ENCODE measurements at regions not wholly inside any gene's neighbourhood (a gene's known extent, or its start where the extent isn't known, plus 50 kb on each side); places are given as distances from the start of the nearest gene placed in this dataset.

GRCh38 chr5:167160388-167160787 lies 1131.1 kb upstream of the WWC1 start:
- no peak for TF ChIP-seq CTCF (conservative IDR thresholded peaks at IDR 0.05; ENCODE audit: control insufficient read depth, insufficient read depth, low read depth, low read length)
- no peak for DNase-seq (ENCODE audit: low read depth)
- no peak overlapping the region for H3K4me3 ChIP-seq (ENCODE audit: control insufficient read depth, low read depth, low read length)

- TF ChIP-seq CTCF (conservative IDR thresholded peaks at IDR 0.05; ENCODE audit: control insufficient read depth, insufficient read depth, low read depth, low read length): no peak
- no peak overlapping the region for H3K4me3 ChIP-seq (ENCODE audit: control insufficient read depth, low read depth, low read length)
- no peak for DNase-seq (ENCODE audit: low read depth)
These were observed 1124.7 kb upstream of the WWC1 start for GRCh38 chr5:167166696-167167095.

- no peak overlapping the region for H3K4me3 ChIP-seq (ENCODE audit: control insufficient read depth, low read depth, low read length)
- TF ChIP-seq CTCF (conservative IDR thresholded peaks at IDR 0.05; ENCODE audit: control insufficient read depth, insufficient read depth, low read depth, low read length): no peak
- DNase-seq (ENCODE audit: low read depth): no peak
These were observed 1124.2 kb upstream of the WWC1 start for GRCh38 chr5:167167191-167167795.

- H3K4me3 ChIP-seq (ENCODE audit: control insufficient read depth, low read depth, low read length): no peak overlapping the region
- DNase-seq (ENCODE audit: low read depth): no peak
- no peak for TF ChIP-seq CTCF (conservative IDR thresholded peaks at IDR 0.05; ENCODE audit: control insufficient read depth, insufficient read depth, low read depth, low read length)
These were observed 1122.5 kb upstream of the WWC1 start for GRCh38 chr5:167168971-167169370.

GRCh38 chr5:167171056-167171455 lies 1120.4 kb upstream of the WWC1 start:
- DNase-seq (ENCODE audit: low read depth): no peak
- no peak for TF ChIP-seq CTCF (conservative IDR thresholded peaks at IDR 0.05; ENCODE audit: control insufficient read depth, insufficient read depth, low read depth, low read length)
- H3K4me3 ChIP-seq (ENCODE audit: control insufficient read depth, low read depth, low read length): no peak overlapping the region

- no peak for DNase-seq (ENCODE audit: low read depth)
- no peak overlapping the region for H3K4me3 ChIP-seq (ENCODE audit: control insufficient read depth, low read depth, low read length)
These were observed 1113.7 kb upstream of the WWC1 start for GRCh38 chr5:167177736-167178135.

More at GRCh38 chr5:167177736-167178135, 1113.7 kb upstream of the WWC1 start:
- TF ChIP-seq CTCF (conservative IDR thresholded peaks at IDR 0.05; ENCODE audit: control insufficient read depth, insufficient read depth, low read depth, low read length): no peak
